Sigmoid colon (tissue), 4 donors: ENCODE measurements at regions not wholly inside any gene's neighbourhood (a gene's known extent, or its start where the extent isn't known, plus 50 kb on each side); places are given as distances from the start of the nearest gene placed in this dataset.

Experiments
- CTCF ChIP-seq, 4 experiments: fragments of 450-650 bp in 3 of 4; fragments of 200-600 bp in 1 of 4; IDR thresholded peaks; one replicate each; pipeline ENCODE4 v1.5.1; 2016 to 2019; ENCODE audit warnings: antibody characterized with exemption in 4 of 4, mild to moderate bottlenecking in 3 of 4, moderate library complexity in 2 of 4
- EP300 ChIP-seq, 4 donors: sonication (generic); formaldehyde crosslinking; IDR thresholded peaks; one replicate each; pipeline ENCODE4 v1.6.1; 2017; ENCODE audit warnings: antibody characterized with exemption in 4 of 4
- POLR2A ChIP-seq, 2 donors: fragments of 450-650 bp; IDR thresholded peaks; one replicate each; pipeline ENCODE4 v1.6.1; 2016; ENCODE audit warnings: antibody characterized with exemption in 2 of 2, mild to moderate bottlenecking in 2 of 2, moderate library complexity in 2 of 2
- POLR2AphosphoS5 ChIP-seq, 4 donors: sonication (generic); formaldehyde crosslinking; IDR thresholded peaks; one replicate each; pipeline ENCODE4 v1.6.1; 2017; ENCODE audit warnings: antibody characterized with exemption in 4 of 4

- no peak for TF ChIP-seq CTCF (IDR thresholded peaks at IDR 0.05)
- TF ChIP-seq POLR2A (IDR thresholded peaks at IDR 0.05): no peak
- no peak for TF ChIP-seq POLR2AphosphoS5 (IDR thresholded peaks at IDR 0.05)
- no peak for TF ChIP-seq EP300 (IDR thresholded peaks at IDR 0.05)
Measured at GRCh38 chr5:168132241-168132641, 159.2 kb upstream of the WWC1 start.
